ENCODE measurements at regions not wholly inside any gene's neighbourhood (a gene's known extent, or its start where the extent isn't known, plus 50 kb on each side); places are given as distances from the start of the nearest gene placed in this dataset.

- TF ChIP-seq CTCF (IDR thresholded peaks at IDR 0.05): no peak
- no peak for TF ChIP-seq POLR2A (IDR thresholded peaks at IDR 0.05)
These were observed 189.7 kb downstream of the PSAT1 start for GRCh38 chr9:78486661-78487060.
